Stimulated activated CD8-positive, alpha-beta memory T cell treated with anti-CD3 and anti-CD28 coated beads, Interleukin-4, amount 100 ng/mL, for 48 hours (primary cell): ENCODE measurements at regions not wholly inside any gene's neighbourhood (a gene's known extent, or its start where the extent isn't known, plus 50 kb on each side); places are given as distances from the start of the nearest gene placed in this dataset.
A peak's percentile ranks its signal among the peaks of the same experiment; 100 is the strongest.

Experiments used
- DNase-seq: peaks from one replicate; pipeline ENCODE4 v3.0.0-alpha.2; 2020

- no peak for DNase-seq
Measured at GRCh38 chr4:64545593-64545992, 136.3 kb upstream of the TECRL start.

GRCh38 chr4:64539234-64539849 lies 130.1 kb upstream of the TECRL start:
- peak; percentile 41 for DNase-seq

GRCh38 chr4:64538219-64538618 lies 129.0 kb upstream of the TECRL start:
- DNase-seq: no peak

GRCh38 chr4:64533637-64534036 lies 124.4 kb upstream of the TECRL start:
- DNase-seq: no peak

- DNase-seq: no peak
Measured at GRCh38 chr4:64533159-64533558, 123.9 kb upstream of the TECRL start.

GRCh38 chr4:64520421-64520820 lies 111.2 kb upstream of the TECRL start:
- DNase-seq: no peak

- no peak for DNase-seq
Measured at GRCh38 chr4:64518600-64518999, 109.3 kb upstream of the TECRL start.

GRCh38 chr4:64516176-64516575 lies 106.9 kb upstream of the TECRL start:
- DNase-seq: no peak

GRCh38 chr4:64508089-64508488 lies 98.8 kb upstream of the TECRL start:
- no peak for DNase-seq

- no peak for DNase-seq
Measured at GRCh38 chr4:64503945-64504675, 94.9 kb upstream of the TECRL start.

GRCh38 chr4:64503416-64503815 lies 94.2 kb upstream of the TECRL start:
- DNase-seq: no peak

- no peak for DNase-seq
Measured at GRCh38 chr4:64497491-64497890, 88.2 kb upstream of the TECRL start.

GRCh38 chr4:64495946-64496345 lies 86.7 kb upstream of the TECRL start:
- no peak for DNase-seq

- no peak for DNase-seq
Measured at GRCh38 chr4:64489628-64490027, 80.4 kb upstream of the TECRL start.

- no peak for DNase-seq
Measured at GRCh38 chr4:64479338-64479737, 70.1 kb upstream of the TECRL start.

- no peak for DNase-seq
Measured at GRCh38 chr4:64477127-64477526, 67.9 kb upstream of the TECRL start.

GRCh38 chr4:64465263-64465662 lies 56.0 kb upstream of the TECRL start:
- DNase-seq: no peak

GRCh38 chr4:64464581-64464980 lies 55.3 kb upstream of the TECRL start:
- DNase-seq: no peak
